Lower leg skin (tissue), 3 donors: ENCODE measurements at regions not wholly inside any gene's neighbourhood (a gene's known extent, or its start where the extent isn't known, plus 50 kb on each side); places are given as distances from the start of the nearest gene placed in this dataset.

Experiments
- CTCF ChIP-seq, 3 donors: fragments of 450-650 bp; IDR thresholded peaks; one replicate each; pipeline ENCODE4 v1.5.1; 2016; ENCODE audit warnings: antibody characterized with exemption in 3 of 3, mild to moderate bottlenecking in 3 of 3, moderate library complexity in 2 of 3
- POLR2A ChIP-seq, 2 donors: fragments of 450-650 bp; IDR thresholded peaks; one replicate each; pipeline ENCODE4 v1.6.1; 2016 to 2017; ENCODE audit warnings: antibody characterized with exemption in 2 of 2, mild to moderate bottlenecking in 1 of 2, moderate library complexity in 1 of 2

DNA sequence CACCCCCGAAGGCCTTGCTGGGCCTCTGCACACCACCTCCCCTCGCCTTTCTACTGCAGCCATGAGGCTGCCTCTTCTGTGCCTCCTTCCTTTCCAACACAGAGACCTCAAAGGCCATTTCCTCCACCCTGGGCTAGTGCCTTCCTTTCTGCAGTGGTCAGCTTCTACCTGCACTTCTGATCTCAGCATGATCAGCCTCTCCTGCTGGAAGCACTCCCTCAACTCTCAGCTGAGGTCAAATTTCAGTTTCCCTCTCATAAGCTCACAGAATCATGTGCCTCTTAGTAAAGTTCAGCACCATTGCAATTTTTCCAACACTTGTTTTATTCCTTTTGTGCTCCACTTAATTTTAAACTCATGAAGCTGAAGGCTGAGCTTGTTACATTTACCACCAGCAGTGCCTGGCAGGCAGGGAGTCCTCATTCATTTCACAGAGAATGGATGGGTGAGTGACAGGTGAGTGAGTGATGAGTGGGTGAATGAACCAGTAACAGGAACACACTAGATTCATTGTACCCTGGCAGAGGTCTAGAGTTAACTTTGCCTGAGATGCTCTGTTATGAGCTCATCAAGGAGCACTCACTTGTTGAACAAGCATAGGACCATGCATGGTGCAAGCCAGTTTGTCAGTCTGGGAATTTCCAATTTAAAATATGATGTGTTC is 124.0 kb upstream of the PRSS58 start:
- TF ChIP-seq CTCF (IDR thresholded peaks at IDR 0.05) (no peak), POLR2A (IDR thresholded peaks at IDR 0.05) (no peak)
